Coronary artery (tissue), 2 donors: ENCODE measurements at regions not wholly inside any gene's neighbourhood (a gene's known extent, or its start where the extent isn't known, plus 50 kb on each side); places are given as distances from the start of the nearest gene placed in this dataset.

Experiments
- DNase-seq: peaks from one replicate; pipeline ENCODE4 v3.0.0-alpha.2; 2017; ENCODE audit warnings: low spot score
- H3K27ac ChIP-seq, 2 donors: fragments of 200-600 bp; sonication (generic); one replicate each; pipeline ENCODE4 v1.5.1; 2016 to 2019
- H3K4me3 ChIP-seq: fragments of 200-600 bp; sonication (generic); 2 replicates; pipeline ENCODE4 v1.5.1; 2016; ENCODE audit warnings: mild to moderate bottlenecking, moderate library complexity
- CTCF ChIP-seq: fragments of 200-600 bp; sonication (generic); IDR thresholded peaks from one replicate; pipeline ENCODE4 v1.5.1; 2019; ENCODE audit warnings: antibody characterized with exemption

DNA sequence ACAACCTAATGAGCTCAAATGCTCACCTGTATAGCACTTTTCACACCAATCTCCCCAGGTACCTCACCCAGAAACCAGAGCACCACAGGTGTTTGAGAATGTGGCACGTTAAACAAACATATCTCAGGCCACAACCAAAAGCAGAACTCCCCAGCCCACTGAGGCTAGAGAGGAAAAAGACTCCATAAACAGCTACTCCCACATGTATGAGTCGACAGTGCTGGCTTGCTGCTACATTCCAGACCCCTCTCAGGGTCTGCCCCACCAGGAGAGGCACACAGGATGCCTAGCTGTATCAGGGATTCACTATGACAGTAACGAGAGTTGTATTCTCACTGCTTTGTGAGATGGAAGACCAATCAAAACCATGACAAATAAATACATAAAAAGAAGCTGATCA is 242.6 kb upstream of the ARID1B start:
- peak; percentile 16 for DNase-seq
- no peak for TF ChIP-seq CTCF
- Histone ChIP-seq H3K4me3 (no peak overlapping the region), H3K27ac (no peak overlapping the region)

DNA sequence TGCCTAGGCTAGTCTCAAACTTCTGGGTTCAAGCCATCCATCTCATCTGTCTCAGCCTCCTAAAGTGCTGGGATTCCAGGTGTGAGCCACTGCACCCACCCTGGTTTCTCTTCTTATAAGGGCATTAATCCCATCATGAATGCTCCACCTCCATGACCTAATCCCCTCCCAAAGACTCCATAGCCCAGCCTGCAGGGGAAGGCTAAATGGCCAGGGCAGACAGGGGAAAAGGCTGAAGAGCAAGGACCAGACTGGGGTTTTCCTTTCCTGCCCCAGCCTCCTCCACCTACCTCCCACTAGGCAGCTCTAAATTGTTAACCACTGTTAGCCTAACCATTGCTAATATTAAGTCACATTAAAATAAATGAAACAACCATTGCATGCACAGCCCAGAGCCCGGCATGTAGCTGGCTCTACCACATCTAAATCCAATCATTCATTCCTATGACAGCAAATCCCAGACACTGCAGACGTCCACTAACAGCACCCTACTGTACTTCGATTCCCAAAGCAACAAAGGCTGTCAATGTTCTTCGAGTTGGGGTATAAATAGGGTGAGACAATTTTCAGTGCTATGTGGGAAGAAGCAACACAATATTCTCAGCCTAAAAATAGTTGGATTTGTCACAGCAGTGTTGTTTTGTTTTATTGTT is 243.2 kb upstream of the ARID1B start:
- Histone ChIP-seq H3K27ac (no peak overlapping the region), H3K4me3 (no peak overlapping the region)
- no peak for TF ChIP-seq CTCF
- DNase-seq = peak; percentile 46

- DNase-seq = no peak
- no peak overlapping the region for H3K4me3 ChIP-seq
- no peak for TF ChIP-seq CTCF
Measured at GRCh38 chr6:156526081-156526480, 251.1 kb upstream of the ARID1B start.

DNA sequence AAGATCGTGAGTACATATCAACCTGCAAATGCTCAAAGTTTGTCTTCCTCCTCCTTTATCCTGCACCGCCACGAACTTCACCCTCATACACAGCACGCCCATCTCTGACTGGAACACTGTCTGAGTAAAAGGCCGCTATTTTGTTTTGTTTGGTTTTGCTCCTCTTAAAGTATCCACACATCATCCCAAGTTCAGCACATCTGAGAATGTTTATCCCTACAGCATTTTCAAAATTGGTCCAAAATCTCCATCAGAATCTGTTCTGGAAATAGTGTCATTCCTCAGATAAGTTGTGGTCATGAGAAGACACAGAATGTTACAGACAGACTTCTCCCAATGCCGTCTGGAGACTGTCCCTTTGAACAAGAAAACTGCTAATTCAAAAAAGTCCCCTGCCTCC is 251.6 kb upstream of the ARID1B start:
- Histone ChIP-seq H3K27ac (no peak overlapping the region), H3K4me3 (no peak overlapping the region)
- no peak for TF ChIP-seq CTCF
- DNase-seq = no peak

More at GRCh38 chr6:156526081-156526480, 251.1 kb upstream of the ARID1B start:
- H3K27ac ChIP-seq = no peak overlapping the region

GRCh38 chr6:156519940-156520339 is 257.2 kb upstream of the ARID1B start:
- no peak for DNase-seq
- Histone ChIP-seq H3K4me3 (no peak overlapping the region), H3K27ac (no peak overlapping the region)
- no peak for TF ChIP-seq CTCF

DNA sequence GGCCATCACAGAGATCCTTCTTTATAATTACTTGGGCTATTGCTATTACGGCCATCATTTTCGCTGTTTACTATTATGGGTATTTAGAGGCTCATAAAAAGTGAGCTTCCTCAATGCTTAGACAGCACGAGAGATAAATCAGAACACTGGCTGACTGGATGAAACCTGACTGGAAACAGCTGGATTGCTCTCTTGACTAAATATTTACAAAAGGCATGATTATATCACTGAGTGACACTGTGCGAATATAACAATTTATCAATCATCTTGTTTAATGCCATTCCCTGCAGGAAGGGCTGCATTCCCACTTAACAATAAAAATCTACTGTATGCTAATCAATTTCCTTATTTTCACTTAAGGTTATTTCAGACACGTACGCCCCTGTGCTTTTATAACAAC is 260.1 kb upstream of the ARID1B start:
- Histone ChIP-seq H3K4me3 (no peak overlapping the region), H3K27ac (no peak overlapping the region)
- TF ChIP-seq CTCF = no peak
- no peak for DNase-seq

- DNase-seq = no peak
- TF ChIP-seq CTCF = no peak
- H3K4me3 ChIP-seq = no peak overlapping the region
- no peak overlapping the region for H3K27ac ChIP-seq
Measured at GRCh38 chr6:156515242-156515641, 261.9 kb upstream of the ARID1B start.
